GM19467 (cell line): ENCODE measurements at regions not wholly inside any gene's neighbourhood (a gene's known extent, or its start where the extent isn't known, plus 50 kb on each side); places are given as distances from the start of the nearest gene placed in this dataset.
"Not testable (repeated sequence)": the region's sequence is repeated elsewhere in the genome, so short reads cannot be mapped to it uniquely, and the experiment has no call there.

ENCODE experiments used
- ATAC-seq: cut with Tn5 transposase; IDR thresholded peaks from one replicate; pipeline ENCODE4 v1.9.1; 2021; ENCODE audit warnings: mild to moderate bottlenecking, moderate library complexity; ENCODE audit not compliant: unreplicated experiment

DNA sequence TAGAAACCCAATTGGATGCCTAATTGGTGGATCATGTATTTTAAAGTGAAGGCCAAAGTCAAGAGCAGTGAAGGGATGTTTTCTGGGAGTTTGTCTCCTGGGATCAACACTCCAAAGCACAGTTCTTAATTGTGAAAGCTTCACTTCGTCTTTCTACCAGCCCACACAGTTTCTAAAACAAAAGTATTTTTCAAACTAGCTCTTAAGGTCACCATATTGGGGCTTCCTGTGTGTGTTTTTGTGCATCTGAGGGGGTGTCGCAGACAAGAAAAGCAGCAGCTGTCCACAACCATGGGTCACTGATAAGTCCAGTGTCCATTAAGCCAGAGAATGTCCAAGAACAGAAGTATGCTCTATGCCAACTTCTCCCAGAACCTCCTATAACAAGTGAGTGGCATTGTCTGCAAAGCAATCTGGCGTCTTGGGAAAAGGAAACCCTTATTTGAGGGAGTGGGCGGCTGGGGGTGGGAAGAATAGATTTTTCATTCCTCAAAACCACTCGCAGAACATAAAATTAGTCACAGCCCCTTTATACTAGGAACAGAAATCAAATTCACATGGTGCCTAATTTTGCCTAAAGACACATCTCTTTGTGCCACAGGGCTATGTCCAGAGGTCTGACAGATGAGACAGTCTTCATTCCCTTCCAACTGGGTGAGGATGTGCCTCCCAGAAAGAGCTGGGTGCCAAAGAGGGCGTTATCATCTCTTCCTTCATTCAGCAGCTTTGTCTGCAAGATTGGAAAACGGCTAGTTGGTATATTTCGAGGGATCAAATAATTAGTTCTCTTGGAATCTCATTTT, 610.4 kb downstream of the BCOR start:
- ATAC-seq = no peak

GRCh38 chrX:39487969-39488330, 609.8 kb downstream of the BCOR start:
- no peak for ATAC-seq

DNA sequence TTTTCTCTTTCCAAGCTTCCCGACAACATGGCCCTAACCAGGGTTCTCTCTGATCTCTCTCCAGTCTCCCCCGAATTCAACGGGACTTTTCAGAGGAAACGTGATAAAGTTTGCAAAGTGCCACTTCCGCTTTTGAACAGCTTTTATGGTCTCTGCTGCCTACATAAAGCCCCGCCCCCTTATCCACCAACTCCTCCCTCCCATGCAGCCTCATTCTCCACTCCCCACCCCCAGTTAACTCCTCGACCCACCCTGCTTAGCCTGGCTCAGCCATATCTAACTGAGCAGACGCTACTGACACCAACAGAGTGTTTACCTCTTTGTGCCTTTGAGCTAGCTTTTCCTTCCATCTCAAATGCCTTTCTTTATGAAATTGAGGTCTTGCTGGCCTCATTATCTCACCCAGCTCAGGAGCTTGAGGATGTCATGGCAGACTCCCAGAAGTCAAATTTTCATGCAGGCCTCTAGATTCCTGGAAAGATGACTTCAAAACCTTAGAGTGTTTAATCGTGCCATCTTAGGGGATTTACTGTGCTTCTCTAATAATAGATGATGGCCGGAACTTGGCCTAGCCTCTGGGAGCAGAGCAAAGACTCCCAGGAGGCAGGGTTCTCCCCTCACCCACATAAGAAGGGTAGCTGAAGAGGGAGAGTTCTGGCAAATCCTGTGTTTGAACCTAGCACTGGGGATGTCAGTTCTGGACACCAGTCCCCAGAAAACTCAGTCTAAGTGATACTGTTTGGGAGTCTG, 606.0 kb downstream of the BCOR start:
- ATAC-seq = no peak

- no peak for ATAC-seq
These were observed 605.1 kb downstream of the BCOR start for GRCh38 chrX:39492497-39493162.

- no peak for ATAC-seq
These were observed 604.6 kb downstream of the BCOR start for GRCh38 chrX:39493168-39493567.

DNA sequence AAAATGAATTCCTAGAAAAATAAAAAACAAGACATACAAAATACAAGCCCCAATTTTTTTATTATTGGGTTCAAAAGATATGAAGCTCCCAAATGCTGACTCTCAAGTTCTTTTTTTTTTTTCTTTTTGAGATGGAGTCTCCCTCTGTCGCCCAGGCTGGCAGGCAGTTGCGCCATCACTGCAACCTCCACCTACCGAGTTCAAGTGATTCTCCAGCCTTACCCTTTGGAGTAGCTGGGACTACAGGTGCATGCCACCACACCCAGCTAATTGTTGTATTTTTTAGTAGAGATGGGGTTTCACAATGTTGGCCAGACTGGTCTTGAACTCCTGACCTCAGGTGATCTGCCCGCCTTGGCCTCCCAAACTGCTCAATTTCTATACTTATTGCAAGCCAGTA, 600.6 kb downstream of the BCOR start:
- not testable (repeated sequence) for ATAC-seq

- ATAC-seq = no peak
These were observed 600.0 kb downstream of the BCOR start for GRCh38 chrX:39497702-39498265.

DNA sequence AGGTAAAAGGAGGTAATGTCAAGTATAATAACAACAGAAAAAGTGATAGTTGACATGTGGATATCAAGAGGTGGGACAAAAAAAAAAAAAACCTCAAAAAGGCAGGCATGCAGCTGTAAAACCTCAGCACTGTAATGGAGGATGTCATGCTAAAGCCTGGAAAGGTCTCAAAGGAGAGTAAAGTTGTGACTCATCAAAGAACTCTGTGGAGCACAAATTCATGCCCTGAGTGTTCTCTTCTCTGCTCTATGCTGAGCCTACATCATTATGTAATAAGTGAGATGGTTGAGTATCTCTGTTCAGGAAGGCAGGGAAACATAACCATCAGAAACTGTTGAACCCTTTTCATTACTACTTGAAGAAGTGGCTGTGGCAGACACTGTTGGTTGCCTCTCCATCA, 597.8 kb downstream of the BCOR start:
- no peak for ATAC-seq

DNA sequence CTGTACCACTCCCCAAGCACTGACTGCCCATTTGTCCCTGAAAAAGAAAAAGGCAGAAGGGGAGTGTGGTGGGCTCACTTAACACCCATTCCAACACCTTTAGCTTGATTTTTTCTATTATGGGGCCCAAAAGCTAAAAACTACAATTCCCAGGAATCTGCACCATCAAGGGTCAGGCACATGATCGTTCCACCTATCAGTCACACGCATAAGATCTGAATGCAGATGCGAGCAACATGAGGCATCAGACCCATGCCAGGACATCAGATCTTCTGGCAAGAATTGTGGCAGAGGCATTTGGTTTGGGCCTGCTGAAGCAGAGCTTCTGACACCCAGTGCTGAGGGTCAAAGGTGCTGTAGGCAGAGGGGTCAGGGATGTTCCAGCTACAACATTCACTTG, 595.9 kb downstream of the BCOR start:
- ATAC-seq = no peak

DNA sequence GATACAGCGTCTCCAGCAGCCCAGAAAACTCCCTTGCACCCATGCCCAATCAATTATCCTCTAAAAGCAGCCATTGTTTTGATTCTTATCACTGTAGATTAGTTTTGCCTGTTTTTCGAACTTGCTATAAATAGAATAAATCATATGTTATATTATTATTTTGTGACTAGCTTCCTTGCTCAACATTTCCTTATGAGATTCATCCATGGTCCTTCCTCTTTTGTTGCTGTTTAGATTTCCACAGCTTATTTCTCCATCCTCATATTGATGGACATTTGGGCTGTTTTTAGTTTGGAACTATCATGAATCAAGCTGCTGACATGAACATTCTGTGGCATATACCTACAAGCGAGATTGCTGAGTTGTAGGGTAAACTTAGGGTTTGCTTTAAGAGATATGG, 595.3 kb downstream of the BCOR start:
- ATAC-seq = no peak

- ATAC-seq = no peak
These were observed 593.5 kb downstream of the BCOR start for GRCh38 chrX:39504227-39504626.

DNA sequence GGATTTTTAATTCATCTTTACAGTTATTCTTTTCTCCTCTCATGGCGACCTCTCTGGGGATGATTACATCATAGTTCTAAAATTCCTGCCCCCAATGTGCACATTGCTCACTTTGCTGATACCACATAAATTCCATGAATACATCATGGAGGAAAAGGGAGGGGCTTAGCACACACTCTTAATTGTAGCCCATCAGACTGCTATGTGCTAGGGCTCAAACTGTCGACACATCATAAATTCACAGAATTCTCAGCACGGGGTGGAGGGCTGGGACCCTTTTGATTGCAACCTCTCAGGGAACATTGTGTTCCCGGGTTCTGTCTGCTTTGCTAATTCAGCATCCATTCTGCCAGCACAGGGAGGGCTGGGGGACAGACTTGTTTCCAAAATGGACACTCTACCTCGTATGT, 592.9 kb downstream of the BCOR start:
- no peak for ATAC-seq

GRCh38 chrX:39506131-39506530, 591.6 kb downstream of the BCOR start:
- ATAC-seq = no peak

DNA sequence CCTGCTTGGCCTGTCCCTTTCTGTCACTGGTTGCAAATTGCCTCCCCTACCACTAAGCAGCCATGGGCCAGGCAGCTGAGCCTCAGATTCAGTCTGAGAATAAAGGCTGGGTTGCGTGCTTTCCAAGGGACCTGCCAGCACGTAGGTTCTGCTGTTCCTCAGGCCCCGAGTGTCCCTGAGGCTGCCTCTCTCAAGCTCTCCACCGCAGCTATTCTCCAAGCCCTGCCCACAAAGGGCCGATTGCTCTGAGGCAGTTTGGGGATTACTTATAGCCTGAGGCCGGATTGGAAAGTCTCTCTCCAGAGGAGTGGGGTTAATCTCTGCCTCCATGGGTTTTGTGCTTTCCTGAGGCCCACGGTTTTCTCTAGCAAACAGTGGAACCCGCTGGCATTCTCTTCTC, 590.7 kb downstream of the BCOR start:
- ATAC-seq = no peak

DNA sequence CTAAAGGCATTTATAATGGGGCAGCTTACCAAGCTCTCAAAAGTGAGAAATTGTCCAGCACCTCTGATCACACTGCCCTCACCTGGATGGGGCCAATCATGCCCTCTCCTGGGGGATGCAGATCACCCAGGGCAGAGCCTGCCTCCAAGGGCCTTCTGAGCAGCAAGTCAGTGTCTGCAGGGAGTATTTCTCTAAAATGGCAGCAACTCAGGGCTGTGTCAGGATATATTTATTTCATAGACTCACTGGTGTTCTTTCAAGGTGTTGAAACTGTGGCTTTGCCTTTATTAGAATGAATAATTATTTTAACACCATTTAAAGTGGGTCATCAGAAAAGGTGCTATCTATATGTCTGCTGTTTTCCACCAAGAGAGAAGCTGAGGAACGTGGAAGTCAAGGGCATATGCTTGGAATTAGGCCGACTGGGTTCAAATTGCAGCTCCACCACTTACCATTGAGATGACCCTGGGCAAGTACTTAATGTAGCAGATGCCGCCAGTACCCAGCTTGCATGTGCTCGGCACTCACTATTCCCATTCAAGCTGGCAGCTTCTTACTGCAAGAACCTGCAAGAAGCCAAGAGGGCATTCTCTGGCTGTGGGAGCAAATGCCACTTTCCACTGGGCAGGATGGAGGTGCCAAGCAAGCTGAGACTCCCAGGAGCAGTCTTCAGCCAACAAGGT, 590.0 kb downstream of the BCOR start:
- no peak for ATAC-seq

DNA sequence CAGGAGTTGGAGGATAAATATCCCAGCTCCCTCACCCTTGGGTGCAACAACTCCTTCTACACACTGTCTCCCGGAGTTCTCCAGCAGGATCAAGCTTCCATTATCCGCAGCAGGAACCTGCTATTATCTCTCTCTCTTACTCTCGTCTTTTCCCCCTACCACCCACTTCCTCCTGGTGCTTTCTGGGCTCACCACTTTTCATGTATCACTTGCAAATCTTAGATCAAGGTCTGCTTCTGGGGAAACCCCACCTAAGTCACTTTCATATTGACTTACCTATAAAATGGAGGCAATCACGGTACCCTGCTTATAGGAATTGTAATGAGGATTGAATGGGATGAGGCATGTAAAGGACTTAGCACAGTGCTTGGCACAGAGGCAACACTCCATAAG, 589.5 kb downstream of the BCOR start:
- no peak for ATAC-seq

GRCh38 chrX:39509157-39509556, 588.6 kb downstream of the BCOR start:
- no peak for ATAC-seq

DNA sequence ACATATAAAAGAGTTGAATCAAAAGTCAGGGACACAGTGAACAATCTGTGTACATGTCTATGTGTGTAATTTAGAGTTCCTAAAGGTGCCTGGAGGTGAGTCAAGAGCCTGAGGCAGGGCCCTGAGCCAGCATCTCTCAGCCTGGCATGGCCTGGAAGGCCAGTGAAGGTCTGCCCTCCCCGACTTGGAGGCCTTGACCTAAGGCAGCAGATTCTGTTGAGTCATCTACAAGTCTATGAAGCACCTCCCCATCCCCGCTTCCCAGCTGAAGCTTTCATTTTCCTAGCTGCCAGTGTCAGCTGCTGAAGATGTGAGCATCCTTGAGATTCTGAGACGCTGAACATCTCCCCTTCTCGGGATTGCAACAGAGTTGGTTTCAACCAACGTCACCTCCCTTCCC, 583.9 kb downstream of the BCOR start:
- ATAC-seq = no peak

GRCh38 chrX:39514801-39515200, 583.0 kb downstream of the BCOR start:
- no peak for ATAC-seq

DNA sequence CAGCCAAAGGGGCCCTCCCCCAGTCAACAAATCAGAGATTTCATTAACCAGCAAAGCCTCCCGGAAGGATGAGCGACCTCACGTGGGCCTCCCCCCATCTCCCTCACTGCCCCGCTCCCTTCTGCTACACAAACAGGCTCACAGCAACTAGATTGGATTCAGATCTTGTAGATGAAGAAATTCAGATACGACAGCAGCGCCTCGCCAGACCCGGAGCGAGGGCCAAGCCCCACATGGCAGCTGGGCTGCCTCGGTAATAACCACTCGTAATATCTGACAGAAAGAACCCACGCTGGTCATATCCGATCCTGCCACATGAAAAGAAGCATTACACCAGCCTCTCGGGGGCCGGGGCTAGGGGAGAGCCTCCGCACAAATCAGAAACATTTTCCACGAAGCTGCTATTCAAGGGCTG, 581.3 kb downstream of the BCOR start:
- no peak for ATAC-seq

- no peak for ATAC-seq
These were observed 579.2 kb downstream of the BCOR start for GRCh38 chrX:39518476-39519029.
